GM19397 (cell line): ENCODE measurements at regions not wholly inside any gene's neighbourhood (a gene's known extent, or its start where the extent isn't known, plus 50 kb on each side); places are given as distances from the start of the nearest gene placed in this dataset.
A peak's percentile ranks its signal among the peaks of the same experiment; 100 is the strongest.

ENCODE experiments used
- ATAC-seq: cut with Tn5 transposase; IDR thresholded peaks from one replicate; pipeline ENCODE4 v1.9.1; 2021; ENCODE audit warnings: mild to moderate bottlenecking, moderate library complexity; ENCODE audit not compliant: unreplicated experiment

- peak; percentile 61 for ATAC-seq
These were observed 167.4 kb downstream of the TNFSF18 start for GRCh38 chr1:172883387-172883791.

GRCh38 chr1:172883844-172884243 is 166.9 kb downstream of the TNFSF18 start:
- ATAC-seq, result peak; percentile 28

- ATAC-seq, result no peak
These were observed 165.3 kb downstream of the TNFSF18 start for GRCh38 chr1:172885411-172885810.

- no peak for ATAC-seq
These were observed 164.8 kb downstream of the TNFSF18 start for GRCh38 chr1:172885971-172886370.

GRCh38 chr1:172887162-172887561 is 163.6 kb downstream of the TNFSF18 start:
- no peak for ATAC-seq

DNA sequence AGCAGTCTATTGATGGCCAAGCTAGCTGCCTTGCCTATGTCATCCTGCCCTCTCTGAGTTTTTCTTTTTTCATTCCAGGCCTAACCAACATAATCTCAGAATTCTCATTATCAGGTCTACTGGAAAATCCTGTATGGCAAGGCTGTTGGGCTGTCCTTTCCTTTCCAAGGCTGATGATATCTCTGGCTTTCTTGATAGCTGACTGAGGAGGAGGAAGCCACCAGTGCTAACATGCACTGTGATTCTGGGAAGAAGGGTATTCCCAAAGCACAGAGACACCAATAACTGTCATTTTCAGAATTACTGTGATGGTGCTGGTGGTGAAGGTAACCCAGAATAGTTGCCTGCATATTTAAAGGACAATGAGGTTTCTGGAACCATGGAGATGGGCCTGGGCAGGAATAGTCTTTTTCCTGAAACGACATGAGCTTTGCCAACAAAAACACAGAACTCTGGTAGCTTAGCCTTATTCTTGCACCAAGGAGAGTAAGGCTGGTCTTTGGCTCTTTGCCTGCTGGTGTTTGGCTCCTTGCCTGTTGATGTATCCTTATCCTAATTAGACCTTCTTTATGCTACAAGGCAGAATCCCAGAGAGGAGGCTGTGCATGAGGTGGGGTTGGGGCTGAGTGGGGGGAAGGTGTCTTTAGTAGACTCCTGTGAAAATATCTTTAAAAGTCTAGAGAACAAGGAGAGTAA is 157.4 kb downstream of the TNFSF18 start:
- ATAC-seq, result no peak

DNA sequence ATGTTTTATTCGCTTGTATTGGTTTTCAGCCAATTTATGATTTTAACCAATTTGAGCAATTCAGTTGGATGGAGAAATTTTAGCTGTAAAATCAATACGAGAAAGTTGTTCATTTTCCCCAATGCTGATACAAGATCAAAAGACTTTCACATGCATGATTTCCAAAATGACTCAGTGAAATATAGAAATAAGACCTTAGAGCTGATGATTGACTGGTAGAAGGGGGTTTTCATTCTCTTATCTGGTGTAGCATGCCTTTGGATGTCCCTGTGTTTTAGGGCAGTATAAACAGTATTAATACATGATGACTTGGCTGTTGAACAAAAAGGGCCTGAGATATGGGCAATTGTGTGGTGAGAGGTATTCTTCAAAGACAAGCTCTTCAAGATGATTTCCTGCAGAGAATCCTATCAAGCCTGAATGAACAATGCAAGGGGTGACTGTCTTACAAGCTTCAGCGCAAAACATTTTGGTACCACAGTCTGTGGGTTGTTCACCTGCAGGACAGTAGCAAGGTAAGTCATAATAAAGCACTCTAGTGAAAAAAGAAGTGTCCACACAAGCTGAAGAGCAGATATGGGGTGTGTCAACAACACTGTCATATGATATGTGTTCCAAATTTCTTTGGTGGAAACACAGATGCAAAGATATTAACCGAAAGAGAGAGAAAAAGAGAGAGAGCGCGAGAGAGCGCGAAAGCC is 156.2 kb downstream of the TNFSF18 start:
- ATAC-seq, result no peak

GRCh38 chr1:172895050-172895460 is 155.7 kb downstream of the TNFSF18 start:
- peak; percentile 78 for ATAC-seq

DNA sequence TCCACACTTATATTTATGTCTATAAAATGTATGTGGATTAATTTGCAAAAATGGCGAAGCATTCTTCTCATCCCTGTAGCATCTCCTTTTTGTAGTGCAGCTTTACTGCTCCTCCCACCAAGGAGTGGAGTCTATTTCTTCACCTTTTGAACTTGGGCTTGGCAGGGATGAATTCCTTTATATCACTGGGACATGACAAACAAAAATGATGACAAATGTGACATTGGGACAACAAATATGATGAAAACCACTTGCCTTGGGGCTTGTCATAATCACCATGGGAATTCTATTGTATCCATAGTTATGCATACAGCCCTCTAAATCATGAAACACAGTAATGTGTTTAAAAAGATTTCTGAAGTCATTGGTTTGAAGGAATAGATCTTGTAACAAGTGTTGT is 155.0 kb downstream of the TNFSF18 start:
- no peak for ATAC-seq

DNA sequence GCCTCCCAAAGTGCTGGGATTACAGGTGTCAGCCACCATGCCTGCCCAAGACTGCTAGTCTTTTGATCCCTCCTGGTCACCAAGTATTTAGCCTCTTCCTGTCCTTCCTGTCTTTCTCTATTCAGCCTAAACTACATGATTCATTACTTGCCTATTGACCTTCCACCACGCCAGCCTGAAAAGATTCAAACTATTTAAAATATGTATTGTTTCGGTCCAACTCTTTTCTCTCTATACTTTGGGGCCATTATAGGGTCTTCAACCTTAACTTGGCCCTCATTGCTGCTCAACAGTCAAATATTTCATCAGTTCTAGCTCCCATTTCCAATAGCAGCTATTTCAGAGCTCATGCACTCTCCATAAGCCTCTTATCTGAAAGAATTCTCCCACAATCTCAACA is 153.0 kb downstream of the TNFSF18 start:
- no peak for ATAC-seq

DNA sequence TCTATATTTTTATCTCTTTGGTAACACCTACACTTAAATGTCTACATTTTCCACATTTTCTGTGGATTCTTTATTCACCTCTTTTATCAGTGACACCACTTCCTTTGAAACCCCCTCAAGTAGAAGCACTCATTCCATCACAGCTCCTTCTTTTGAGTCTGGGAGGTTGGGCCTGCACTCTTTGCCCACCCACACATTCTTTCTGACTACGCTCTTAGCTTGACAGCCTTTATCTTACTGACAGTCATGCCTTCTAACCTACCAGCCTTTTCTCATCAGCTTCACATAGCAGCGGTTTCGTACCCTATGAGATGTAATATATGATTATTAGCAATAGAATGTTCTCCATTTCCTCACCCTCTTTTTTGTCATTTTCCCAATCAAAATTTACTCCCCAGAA is 151.9 kb downstream of the TNFSF18 start:
- ATAC-seq, result no peak

DNA sequence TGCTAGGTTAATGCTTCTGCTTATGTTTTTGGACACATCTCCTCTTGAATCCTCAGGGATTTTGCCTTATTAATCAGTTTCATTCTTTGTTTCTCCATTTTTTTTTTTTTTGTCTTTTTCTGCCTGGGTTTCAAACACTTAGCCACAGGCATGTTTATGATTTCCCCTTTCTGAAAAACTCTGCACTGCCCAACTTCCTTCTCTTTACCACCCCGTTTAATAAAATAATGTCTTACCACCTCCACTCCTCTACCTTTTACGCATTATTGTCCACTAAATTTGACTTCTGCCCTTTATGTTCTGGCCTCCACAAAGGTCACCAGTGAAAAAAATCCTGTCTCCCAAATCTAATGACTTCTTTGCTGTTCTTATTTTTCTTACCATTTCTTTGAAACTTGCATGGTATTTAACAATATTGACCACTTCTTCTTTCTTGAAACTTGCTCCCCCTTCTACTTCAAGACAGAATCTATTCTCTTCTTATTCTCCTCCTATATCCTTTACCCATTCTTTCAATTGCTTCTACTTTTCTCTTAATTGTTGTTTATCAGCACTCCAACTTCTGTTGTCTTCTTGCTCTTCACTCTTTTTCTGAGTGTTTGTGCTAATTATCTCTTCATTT is 150.3 kb downstream of the TNFSF18 start:
- no peak for ATAC-seq

DNA sequence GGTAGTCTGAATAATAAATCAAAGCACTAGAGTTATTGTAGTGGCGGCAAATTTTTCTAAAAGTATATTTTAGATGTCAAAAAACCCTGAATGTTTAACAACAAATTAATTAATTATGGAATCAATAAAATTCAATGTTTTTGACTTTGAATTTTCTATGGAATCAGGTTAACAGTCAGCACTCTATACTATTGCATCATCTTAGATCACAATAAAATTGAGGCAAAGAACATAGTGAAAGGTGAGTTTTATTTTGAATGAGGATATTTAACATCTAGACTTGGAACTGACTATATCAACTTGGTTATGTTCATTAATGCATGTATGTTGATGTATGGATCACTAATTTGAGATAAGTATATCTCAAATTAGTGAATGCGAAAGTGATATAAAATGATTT is 148.5 kb downstream of the TNFSF18 start:
- ATAC-seq, result no peak

GRCh38 chr1:172902861-172903381 is 147.8 kb downstream of the TNFSF18 start:
- ATAC-seq, result no peak

DNA sequence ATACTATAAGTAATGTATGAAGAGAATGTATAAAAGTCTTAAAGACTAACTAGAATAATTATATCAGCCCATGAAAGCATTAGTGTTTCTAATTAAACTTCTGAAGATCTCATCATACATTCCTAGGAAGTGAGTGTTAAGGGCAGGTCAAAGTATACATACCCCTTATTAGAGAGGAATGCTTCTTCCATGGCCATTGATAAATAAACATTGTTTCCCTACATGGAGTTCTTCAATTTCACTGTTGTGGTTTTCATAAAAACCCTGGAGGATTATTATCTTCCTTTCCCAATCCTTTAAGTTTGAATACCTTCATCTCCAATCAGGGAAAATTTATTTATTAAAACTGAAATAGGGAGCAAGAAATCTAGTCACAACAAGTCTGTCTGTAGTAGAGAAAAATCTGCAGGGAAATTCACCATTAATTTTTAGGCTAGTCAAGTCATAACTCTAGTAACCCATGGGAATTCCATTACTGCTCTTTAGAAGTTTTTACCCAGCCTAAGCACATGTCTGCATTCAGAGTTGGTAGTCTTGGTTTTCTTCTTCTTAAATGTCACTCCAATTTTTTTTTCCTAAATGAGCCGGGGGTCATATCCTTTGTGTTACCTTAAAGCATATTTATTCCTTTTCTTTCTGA is 147.0 kb downstream of the TNFSF18 start:
- no peak for ATAC-seq

DNA sequence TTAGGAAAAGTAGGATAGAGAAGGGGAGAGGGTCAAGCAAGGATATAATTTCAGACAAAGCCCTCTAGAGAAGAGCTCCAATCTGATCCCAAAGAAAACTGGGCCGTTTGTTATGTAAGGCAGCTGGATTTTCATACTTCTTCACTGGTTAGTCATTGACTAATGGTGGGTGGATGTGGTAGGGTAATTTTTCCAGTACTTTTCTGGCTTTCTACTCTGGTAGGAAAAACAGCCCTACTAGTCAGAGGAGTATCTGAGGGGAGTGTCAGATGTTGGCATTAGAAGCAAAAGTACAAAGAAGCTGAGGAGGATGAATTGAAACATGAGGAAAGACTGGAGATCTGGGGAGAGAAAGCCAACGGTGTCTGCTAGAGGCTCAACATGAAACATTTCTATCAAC is 145.3 kb downstream of the TNFSF18 start:
- no peak for ATAC-seq

- ATAC-seq, result no peak
These were observed 143.8 kb downstream of the TNFSF18 start for GRCh38 chr1:172906778-172907592.

DNA sequence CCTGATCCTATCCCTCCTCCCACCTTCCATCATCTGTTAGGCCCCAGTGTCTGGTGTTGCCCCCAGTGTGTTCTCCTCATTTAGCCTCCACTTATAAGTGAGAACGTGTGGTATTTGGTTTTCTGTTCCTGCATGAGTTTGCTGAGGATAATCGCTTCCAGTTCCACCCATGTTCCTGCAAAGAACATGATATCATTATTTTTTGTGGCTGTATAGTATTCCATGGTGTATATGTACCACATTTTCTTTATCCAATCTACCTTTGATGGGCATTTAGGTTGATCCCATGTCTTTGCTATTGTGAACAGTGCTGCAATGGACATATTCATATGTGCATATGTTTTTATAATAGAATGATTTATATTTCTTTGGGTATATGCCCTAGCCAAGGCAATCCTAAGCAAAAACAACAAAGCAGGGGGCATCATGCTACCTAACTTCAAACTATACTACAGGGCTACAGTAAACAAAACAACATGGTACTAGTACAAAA is 142.9 kb downstream of the TNFSF18 start:
- ATAC-seq, result no peak

- no peak for ATAC-seq
These were observed 141.0 kb downstream of the TNFSF18 start for GRCh38 chr1:172909606-172910326.

- no peak for ATAC-seq
These were observed 137.9 kb downstream of the TNFSF18 start for GRCh38 chr1:172912765-172913260.
